Vagina (tissue), 2 donors: ENCODE measurements at regions not wholly inside any gene's neighbourhood (a gene's known extent, or its start where the extent isn't known, plus 50 kb on each side); places are given as distances from the start of the nearest gene placed in this dataset.

Experiments
- POLR2A ChIP-seq, 2 donors: fragments of 450-650 bp; IDR thresholded peaks; one replicate each; pipeline ENCODE4 v1.6.1; 2017; ENCODE audit warnings: antibody characterized with exemption in 2 of 2, mild to moderate bottlenecking in 2 of 2, moderate library complexity in 2 of 2
- POLR2AphosphoS5 ChIP-seq, 2 donors: sonication (generic); formaldehyde crosslinking; IDR thresholded peaks; one replicate each; pipeline ENCODE4 v1.9.0; 2017; ENCODE audit warnings: antibody characterized with exemption in 2 of 2, mild to moderate bottlenecking in 2 of 2, low read depth in 1 of 2; ENCODE audit not compliant: insufficient read depth in 1 of 2
- TF ChIP-seq, protein P1 (sequence below), 3 experiments: fragments of 450-650 bp in 2 of 3; fragments of 200-600 bp in 1 of 3; sonication (generic) in 1 of 3; IDR thresholded peaks; one replicate each; pipeline ENCODE4 v1.5.1; 2017 to 2019; ENCODE audit warnings: antibody characterized with exemption in 3 of 3, mild to moderate bottlenecking in 2 of 3, moderate library complexity in 2 of 3

DNA sequence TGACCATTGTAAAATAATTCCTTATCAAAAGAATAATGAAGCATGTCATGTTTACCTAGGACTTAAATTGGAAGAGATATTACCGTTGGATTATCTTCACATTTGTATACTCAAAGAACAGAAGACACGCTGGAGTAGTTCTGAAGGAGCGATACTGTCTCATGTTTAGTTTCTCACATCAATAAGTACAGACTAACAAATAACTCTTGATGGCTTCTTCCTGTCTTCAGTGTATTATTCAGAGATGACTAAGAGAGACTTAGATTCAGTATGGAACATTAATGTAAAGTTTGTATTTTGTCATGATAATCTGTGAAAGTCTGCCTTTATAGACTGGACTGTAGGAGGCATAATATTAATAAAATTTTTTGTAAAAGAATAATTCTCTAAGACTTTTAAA lies 72.7 kb downstream of the SPRY1 start:
- TF ChIP-seq POLR2AphosphoS5 (IDR thresholded peaks at IDR 0.05; ENCODE audit: insufficient read depth in 1 of 2, low read depth in 1 of 2), result no peak
- TF ChIP-seq, protein P1, sequence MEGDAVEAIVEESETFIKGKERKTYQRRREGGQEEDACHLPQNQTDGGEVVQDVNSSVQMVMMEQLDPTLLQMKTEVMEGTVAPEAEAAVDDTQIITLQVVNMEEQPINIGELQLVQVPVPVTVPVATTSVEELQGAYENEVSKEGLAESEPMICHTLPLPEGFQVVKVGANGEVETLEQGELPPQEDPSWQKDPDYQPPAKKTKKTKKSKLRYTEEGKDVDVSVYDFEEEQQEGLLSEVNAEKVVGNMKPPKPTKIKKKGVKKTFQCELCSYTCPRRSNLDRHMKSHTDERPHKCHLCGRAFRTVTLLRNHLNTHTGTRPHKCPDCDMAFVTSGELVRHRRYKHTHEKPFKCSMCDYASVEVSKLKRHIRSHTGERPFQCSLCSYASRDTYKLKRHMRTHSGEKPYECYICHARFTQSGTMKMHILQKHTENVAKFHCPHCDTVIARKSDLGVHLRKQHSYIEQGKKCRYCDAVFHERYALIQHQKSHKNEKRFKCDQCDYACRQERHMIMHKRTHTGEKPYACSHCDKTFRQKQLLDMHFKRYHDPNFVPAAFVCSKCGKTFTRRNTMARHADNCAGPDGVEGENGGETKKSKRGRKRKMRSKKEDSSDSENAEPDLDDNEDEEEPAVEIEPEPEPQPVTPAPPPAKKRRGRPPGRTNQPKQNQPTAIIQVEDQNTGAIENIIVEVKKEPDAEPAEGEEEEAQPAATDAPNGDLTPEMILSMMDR (IDR thresholded peaks at IDR 0.05), result no peak
- TF ChIP-seq POLR2A (IDR thresholded peaks at IDR 0.05), result no peak
